A673 (cell line): ENCODE measurements at regions not wholly inside any gene's neighbourhood (a gene's known extent, or its start where the extent isn't known, plus 50 kb on each side); places are given as distances from the start of the nearest gene placed in this dataset.

Experiments
- EZH2 ChIP-seq: fragments of 200-600 bp; sonication (generic); IDR thresholded peaks from 2 replicates; pipeline ENCODE4 v1.6.1; 2017; ENCODE audit warnings: borderline replicate concordance, low read depth, mild to moderate bottlenecking, mixed read lengths, antibody characterized with exemption, low read length; ENCODE audit not compliant: poor library complexity, severe bottlenecking
- TF ChIP-seq, protein P1 (sequence below): fragments of 300-800, 200-600 bp; sonication (generic); conservative IDR thresholded peaks from 2 replicates; pipeline ENCODE4 v1.5.1; 2017; ENCODE audit warnings: low read depth, mild to moderate bottlenecking, antibody characterized with exemption, low read length, moderate library complexity, mixed read lengths

DNA sequence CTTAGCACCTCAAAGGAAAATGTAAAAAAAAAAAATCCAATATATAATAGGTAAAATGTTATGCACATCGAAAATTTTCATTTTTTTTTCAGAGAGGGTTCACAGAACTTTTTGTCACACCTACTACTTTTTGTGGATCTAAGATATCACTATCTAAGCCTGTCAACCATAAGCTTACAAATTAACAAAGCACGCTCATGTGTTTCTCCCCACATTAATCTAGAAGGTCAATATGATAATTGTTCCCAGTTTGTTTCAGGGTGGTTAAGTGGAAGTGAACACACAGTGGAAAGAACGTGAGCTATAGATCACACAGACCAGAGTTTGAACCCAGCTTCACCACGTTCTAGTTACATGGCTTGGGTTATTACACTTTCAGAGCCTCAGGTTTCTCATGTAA, 78.6 kb upstream of the ROBO2 start:
- TF ChIP-seq EZH2 = no peak
- TF ChIP-seq, protein P1, sequence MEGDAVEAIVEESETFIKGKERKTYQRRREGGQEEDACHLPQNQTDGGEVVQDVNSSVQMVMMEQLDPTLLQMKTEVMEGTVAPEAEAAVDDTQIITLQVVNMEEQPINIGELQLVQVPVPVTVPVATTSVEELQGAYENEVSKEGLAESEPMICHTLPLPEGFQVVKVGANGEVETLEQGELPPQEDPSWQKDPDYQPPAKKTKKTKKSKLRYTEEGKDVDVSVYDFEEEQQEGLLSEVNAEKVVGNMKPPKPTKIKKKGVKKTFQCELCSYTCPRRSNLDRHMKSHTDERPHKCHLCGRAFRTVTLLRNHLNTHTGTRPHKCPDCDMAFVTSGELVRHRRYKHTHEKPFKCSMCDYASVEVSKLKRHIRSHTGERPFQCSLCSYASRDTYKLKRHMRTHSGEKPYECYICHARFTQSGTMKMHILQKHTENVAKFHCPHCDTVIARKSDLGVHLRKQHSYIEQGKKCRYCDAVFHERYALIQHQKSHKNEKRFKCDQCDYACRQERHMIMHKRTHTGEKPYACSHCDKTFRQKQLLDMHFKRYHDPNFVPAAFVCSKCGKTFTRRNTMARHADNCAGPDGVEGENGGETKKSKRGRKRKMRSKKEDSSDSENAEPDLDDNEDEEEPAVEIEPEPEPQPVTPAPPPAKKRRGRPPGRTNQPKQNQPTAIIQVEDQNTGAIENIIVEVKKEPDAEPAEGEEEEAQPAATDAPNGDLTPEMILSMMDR = no peak
